Tibial nerve (tissue), 4 donors: ENCODE measurements at regions not wholly inside any gene's neighbourhood (a gene's known extent, or its start where the extent isn't known, plus 50 kb on each side); places are given as distances from the start of the nearest gene placed in this dataset.

ENCODE experiments used
- DNase-seq, 2 donors: peaks; one replicate each; pipeline ENCODE4 v3.0.0-alpha.2; 2019; ENCODE audit warnings: low spot score in 2 of 2
- H3K27ac ChIP-seq, 4 donors: fragments of 200-600 bp; sonication (generic) in 3 of 4; one replicate each; pipeline ENCODE4 v1.5.1; 2017 to 2019; ENCODE audit warnings: mild to moderate bottlenecking in 1 of 4
- H3K27me3 ChIP-seq, 2 donors: fragments of 200-600 bp; sonication (generic) in 1 of 2; one replicate each; pipeline versions ENCODE4 v1.5.1 to v1.6.0; 2017 to 2019
- H3K36me3 ChIP-seq, 3 donors: fragments of 200-600 bp; sonication (generic); one replicate each; pipeline ENCODE4 v1.5.1; 2018 to 2019
- H3K4me1 ChIP-seq, 4 donors: fragments of 200-600 bp; sonication (generic) in 3 of 4; one replicate each; pipeline ENCODE4 v1.5.1; 2017 to 2019
- H3K4me3 ChIP-seq, 4 donors: fragments of 200-600 bp; sonication (generic) in 3 of 4; one replicate each; pipeline ENCODE4 v1.5.1; 2017 to 2019; ENCODE audit warnings: mild to moderate bottlenecking in 1 of 4, moderate library complexity in 1 of 4
- H3K9me3 ChIP-seq, 4 donors: fragments of 200-600 bp; sonication (generic) in 3 of 4; one replicate each; pipeline ENCODE4 v1.5.1; 2017 to 2019
- CTCF ChIP-seq, 5 experiments: fragments of 200-600 bp in 3 of 5; fragments of 450-650 bp in 2 of 5; sonication (generic) in 3 of 5; IDR thresholded peaks; one replicate each; pipeline ENCODE4 v1.5.1; 2016 to 2019; ENCODE audit warnings: antibody characterized with exemption in 5 of 5, mild to moderate bottlenecking in 3 of 5, moderate library complexity in 2 of 5
- EP300 ChIP-seq, 2 donors: sonication (generic); formaldehyde crosslinking; IDR thresholded peaks; one replicate each; pipeline ENCODE4 v1.6.1; 2017; ENCODE audit warnings: antibody characterized with exemption in 2 of 2, mild to moderate bottlenecking in 1 of 2
- POLR2A ChIP-seq, 2 donors: fragments of 450-650 bp; IDR thresholded peaks; one replicate each; pipeline ENCODE4 v1.6.1; 2017; ENCODE audit warnings: antibody characterized with exemption in 2 of 2, mild to moderate bottlenecking in 2 of 2, moderate library complexity in 2 of 2
- WGBS, 2 donors: methylation state at CpG; one replicate each; pipeline ENCODE4 v1.1.5; 2018; 5-methylcytosine and 5-hydroxymethylcytosine counted together

DNA sequence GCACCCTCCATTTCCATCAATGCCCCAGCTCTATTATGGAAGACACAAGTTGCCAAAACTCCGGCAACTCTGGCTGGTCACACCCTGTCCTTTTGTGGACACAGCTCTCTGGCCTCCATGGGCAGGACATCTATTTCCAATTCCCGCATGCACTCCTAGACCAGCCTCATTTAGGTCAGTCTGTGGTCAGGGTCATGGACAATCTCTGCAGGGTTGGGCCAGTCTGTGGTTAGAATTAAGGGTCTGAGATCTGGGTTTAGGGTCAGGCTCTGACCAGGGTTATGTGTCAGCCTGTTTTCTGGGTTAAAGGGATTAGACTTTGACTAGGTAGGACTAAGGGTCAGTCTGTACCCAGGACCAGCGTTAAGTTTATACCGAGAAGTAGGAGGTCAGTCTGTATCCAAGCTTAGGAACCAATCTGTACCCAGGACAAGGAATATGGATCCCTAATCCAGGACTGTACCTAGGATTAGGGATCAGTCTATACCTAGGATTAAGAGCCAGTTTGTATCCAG lies 82.4 kb downstream of the VEGFA start:
- Histone ChIP-seq H3K27ac (no peak overlapping the region), H3K27me3 (no peaks in the 10 kb centered on the region), H3K4me1 (no peaks in the 10 kb centered on the region), H3K4me3 (no peak overlapping the region), H3K36me3 (no peaks in the 10 kb centered on the region), H3K9me3 (no peaks in the 10 kb centered on the region)
- WGBS, 2 donors = 75 to 82% methylated on average over 4 of the region's 4 CpGs
- DNase-seq = no peak
- TF ChIP-seq CTCF (IDR thresholded peaks at IDR 0.05) = no peak
- no peak for TF ChIP-seq EP300 (IDR thresholded peaks at IDR 0.05)
- no peak for TF ChIP-seq POLR2A (IDR thresholded peaks at IDR 0.05)

DNA sequence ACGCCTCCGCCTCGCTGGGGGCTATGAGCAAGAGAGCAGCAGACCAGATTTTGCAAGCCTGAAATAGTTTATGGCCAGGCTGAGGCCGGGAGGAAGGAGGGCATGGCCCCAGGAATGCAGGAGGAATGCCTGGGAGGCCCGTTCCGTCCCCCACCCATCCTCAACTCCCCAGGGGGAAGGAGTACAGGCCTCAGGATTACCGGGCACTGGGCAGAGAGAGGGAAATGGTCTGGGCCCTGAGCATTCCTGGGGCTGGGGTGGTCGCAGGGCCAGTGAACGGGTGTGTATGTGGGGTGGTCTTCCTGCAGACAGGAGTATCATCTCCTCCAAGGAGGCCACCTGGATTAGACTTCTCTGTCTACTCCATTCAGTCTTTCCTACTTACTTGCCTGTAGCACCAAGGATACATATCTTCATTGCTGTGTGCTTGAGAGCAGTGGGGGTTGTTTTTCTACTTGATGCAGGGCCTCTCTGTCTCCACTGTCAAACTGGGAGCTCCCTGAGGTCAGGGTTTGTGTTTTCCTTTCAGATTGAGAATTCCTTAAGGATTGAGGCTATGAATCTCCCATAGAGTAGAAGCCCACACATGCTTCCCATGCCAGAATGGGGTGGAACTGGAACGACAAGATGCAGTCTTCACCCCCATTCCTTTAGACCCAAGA lies 81.3 kb downstream of the VEGFA start:
- 57 to 60% methylated on average over 10 of the region's 10 CpGs for WGBS, 2 donors
- Histone ChIP-seq H3K4me3 (no peak overlapping the region), H3K27ac (no peak overlapping the region), H3K9me3 (no peaks in the 10 kb centered on the region), H3K27me3 (no peaks in the 10 kb centered on the region), H3K36me3 (no peaks in the 10 kb centered on the region), H3K4me1 (no peaks in the 10 kb centered on the region)
- TF ChIP-seq POLR2A (IDR thresholded peaks at IDR 0.05) = no peak
- TF ChIP-seq EP300 (IDR thresholded peaks at IDR 0.05) = no peak
- no peak for TF ChIP-seq CTCF (IDR thresholded peaks at IDR 0.05)
- no peak for DNase-seq

- TF ChIP-seq POLR2A (IDR thresholded peaks at IDR 0.05) (no peak), CTCF (IDR thresholded peaks at IDR 0.05) (no peak), EP300 (IDR thresholded peaks at IDR 0.05) (no peak)
- no peak for DNase-seq
- no peaks in the 10 kb centered on the region for H3K36me3 ChIP-seq
- H3K27ac ChIP-seq = no peak overlapping the region
- 82 to 86% methylated on average over 8 of the region's 8 CpGs for WGBS, 2 donors
- H3K4me3 ChIP-seq = no peak overlapping the region
- H3K9me3 ChIP-seq = no peaks in the 10 kb centered on the region
- H3K4me1 ChIP-seq = no peaks in the 10 kb centered on the region
- no peaks in the 10 kb centered on the region for H3K27me3 ChIP-seq
Observed at GRCh38 chr6:43850314-43851203, 80.5 kb downstream of the VEGFA start.

DNA sequence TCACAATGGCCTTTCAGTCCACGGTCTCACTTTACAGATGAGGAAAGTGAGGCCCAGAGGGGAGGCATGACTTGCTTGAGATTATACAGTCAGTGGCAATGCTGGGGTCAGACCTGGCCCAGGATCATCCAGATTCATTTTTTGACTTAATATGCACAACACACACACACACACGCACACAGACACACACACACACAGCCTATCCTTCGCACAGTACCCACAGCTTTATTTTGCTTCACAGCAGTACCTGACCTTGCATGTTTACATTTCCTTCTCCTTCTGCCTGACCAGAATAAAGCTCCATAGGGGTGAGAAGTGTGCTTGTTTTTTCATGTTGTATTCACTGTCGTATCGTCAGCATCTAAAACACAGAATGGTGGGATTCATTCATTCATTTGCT lies 79.8 kb downstream of the VEGFA start:
- Histone ChIP-seq H3K36me3 (no peaks in the 10 kb centered on the region), H3K27me3 (no peaks in the 10 kb centered on the region), H3K4me1 (no peaks in the 10 kb centered on the region), H3K4me3 (no peak overlapping the region), H3K9me3 (no peaks in the 10 kb centered on the region), H3K27ac (no peak overlapping the region)
- TF ChIP-seq CTCF (IDR thresholded peaks at IDR 0.05) = no peak
- TF ChIP-seq POLR2A (IDR thresholded peaks at IDR 0.05) = no peak
- WGBS, 2 donors = 69 to 83% methylated on average over 5 of the region's 5 CpGs
- DNase-seq = no peak
